ENCODE measurements at regions not wholly inside any gene's neighbourhood (a gene's known extent, or its start where the extent isn't known, plus 50 kb on each side); places are given as distances from the start of the nearest gene placed in this dataset.
"Not testable (repeated sequence)": the region's sequence is repeated elsewhere in the genome, so short reads cannot be mapped to it uniquely, and the experiment has no call there.

DNA sequence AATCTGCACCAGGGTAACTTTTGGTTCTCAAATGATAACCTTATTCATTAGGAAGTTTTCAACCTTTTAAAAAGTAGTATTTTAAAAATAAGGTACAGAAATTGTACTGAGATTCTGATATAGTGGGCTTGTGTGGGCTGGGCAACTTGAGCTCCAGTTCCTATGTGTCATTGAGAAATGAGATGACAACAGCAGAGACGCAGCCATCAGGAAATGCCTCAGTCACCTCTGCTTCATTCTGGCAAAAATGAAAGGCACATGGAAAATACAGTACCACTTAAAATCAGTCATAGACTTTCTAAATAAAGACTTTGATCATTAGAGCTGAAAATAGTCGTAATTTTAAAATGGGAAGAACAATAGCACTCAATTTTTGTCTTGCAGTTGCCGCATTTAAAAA is 480.2 kb downstream of the PLK2 start:
- Histone ChIP-seq H3K4me3 (ENCODE audit: low read depth in 1 of 2, low read length in 2 of 2) (no peak overlapping the region), H3K27me3 (ENCODE audit: low read depth, low read length) (no peaks in the 10 kb centered on the region), H3K27ac (ENCODE audit: low read length) (no peak overlapping the region), H3K4me1 (ENCODE audit: control insufficient read depth in 1 of 2, insufficient read depth in 2 of 2, low read length in 2 of 2) (no peaks in the 10 kb centered on the region), H3K36me3 (ENCODE audit: control insufficient read depth in 1 of 2, insufficient read depth in 2 of 2, low read length in 2 of 2) (no peaks in the 10 kb centered on the region), H3K9me3 (ENCODE audit: control insufficient read depth in 1 of 2, low read length in 2 of 2) (no peaks in the 10 kb centered on the region)

DNA sequence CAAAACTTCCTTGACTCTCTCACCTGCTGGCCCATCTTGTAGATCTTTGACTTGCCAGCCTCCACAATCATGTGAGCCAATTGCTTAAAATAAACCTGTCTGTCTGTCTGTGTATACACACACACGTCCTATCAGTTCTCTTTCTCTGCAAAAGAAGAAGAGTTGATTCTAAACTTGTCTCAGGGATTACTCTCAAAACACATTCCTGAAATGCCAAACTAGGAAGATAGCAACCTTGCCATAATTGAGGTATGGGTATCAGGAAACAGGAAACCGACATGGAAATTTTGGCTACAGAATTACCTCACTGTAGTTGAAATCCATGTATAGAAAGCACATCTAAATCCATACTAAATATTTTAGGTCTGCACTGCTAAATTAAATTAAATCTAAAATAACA is 483.4 kb downstream of the PLK2 start:
- no peaks in the 10 kb centered on the region for H3K4me1 ChIP-seq (ENCODE audit: control insufficient read depth in 1 of 2, insufficient read depth in 2 of 2, low read length in 2 of 2)
- no peaks in the 10 kb centered on the region for H3K36me3 ChIP-seq (ENCODE audit: control insufficient read depth in 1 of 2, insufficient read depth in 2 of 2, low read length in 2 of 2)
- no peaks in the 10 kb centered on the region for H3K27me3 ChIP-seq (ENCODE audit: low read depth, low read length)
- H3K4me3 ChIP-seq (ENCODE audit: low read depth in 1 of 2, low read length in 2 of 2): no peak overlapping the region
- no peak overlapping the region for H3K27ac ChIP-seq (ENCODE audit: low read length)
- H3K9me3 ChIP-seq (ENCODE audit: control insufficient read depth in 1 of 2, low read length in 2 of 2): no peaks in the 10 kb centered on the region

DNA sequence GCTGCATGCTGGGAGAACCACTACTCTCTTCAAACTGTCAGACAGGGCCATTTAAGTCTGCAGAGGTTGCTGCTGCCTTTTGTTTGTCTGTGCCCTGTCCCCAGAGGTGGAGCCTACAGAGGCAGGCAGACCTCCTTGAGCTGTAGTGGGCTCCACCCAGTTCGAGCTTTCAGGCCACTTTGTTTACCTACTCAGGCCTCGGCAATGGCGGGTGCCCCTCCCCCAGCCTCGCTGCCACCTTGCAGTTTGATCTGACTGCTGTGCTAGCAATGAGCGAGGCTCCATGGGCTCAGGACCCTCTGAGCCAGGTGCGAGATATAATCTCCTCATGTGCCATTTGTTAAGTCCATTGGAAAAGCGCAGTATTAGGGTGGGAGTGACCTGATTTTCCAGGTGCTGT is 487.8 kb downstream of the PLK2 start:
- H3K4me1 ChIP-seq (ENCODE audit: control insufficient read depth in 1 of 2, insufficient read depth in 2 of 2, low read length in 2 of 2); H3K27ac ChIP-seq (ENCODE audit: low read length); H3K36me3 ChIP-seq (ENCODE audit: control insufficient read depth in 1 of 2, insufficient read depth in 2 of 2, low read length in 2 of 2); H3K27me3 ChIP-seq (ENCODE audit: low read depth, low read length); H3K4me3 ChIP-seq (ENCODE audit: low read depth in 1 of 2, low read length in 2 of 2); H3K9me3 ChIP-seq (ENCODE audit: control insufficient read depth in 1 of 2, low read length in 2 of 2): not testable (repeated sequence)

DNA sequence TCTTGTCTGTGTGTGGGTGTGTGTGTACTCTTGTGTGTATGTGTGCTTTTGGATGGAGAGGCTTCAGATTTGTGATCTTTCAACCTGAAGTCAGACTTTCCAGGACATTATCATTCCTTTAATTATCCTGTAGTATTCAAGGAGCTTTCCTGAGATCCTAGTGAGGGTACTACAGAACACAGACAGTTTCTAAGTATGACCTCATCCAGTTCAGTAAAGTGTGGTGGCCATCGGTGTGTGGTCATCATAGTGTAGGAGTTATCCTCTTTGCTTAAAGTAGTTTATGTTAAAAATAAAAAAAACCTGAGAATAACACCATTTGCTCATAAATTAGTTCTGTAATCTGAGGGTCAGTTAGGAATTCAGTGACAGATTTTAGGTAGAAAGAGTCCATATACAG is 478.0 kb upstream of the ACTBL2 start:
- Histone ChIP-seq H3K9me3 (ENCODE audit: control insufficient read depth in 1 of 2, low read length in 2 of 2) (peaks cover 0 to 10% of the 10 kb centered on the region in 2 donors), H3K36me3 (ENCODE audit: control insufficient read depth in 1 of 2, insufficient read depth in 2 of 2, low read length in 2 of 2) (no peaks in the 10 kb centered on the region), H3K4me3 (ENCODE audit: low read depth in 1 of 2, low read length in 2 of 2) (no peak overlapping the region), H3K27me3 (ENCODE audit: low read depth, low read length) (no peaks in the 10 kb centered on the region), H3K4me1 (ENCODE audit: control insufficient read depth in 1 of 2, insufficient read depth in 2 of 2, low read length in 2 of 2) (no peaks in the 10 kb centered on the region), H3K27ac (ENCODE audit: low read length) (no peak overlapping the region)

DNA sequence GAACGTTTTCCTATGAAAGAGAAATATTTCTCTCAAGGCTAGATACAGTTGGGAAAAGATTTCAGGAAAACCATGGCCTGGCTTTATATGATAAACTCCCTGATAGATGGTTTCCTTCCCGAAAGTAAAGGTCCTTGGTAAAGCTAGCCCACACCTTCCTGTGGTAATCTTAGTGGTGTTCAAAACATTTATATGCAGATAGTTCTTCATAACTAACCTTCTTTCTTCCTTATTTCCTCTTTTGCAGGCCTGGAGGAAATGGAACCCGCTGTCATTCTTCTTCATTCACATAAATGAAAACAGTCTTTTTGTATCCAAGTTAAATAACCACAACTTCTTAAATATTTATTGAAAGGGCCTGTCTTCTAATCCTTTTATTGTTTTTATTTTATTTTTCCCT is 474.0 kb upstream of the ACTBL2 start:
- Histone ChIP-seq H3K4me1 (ENCODE audit: control insufficient read depth in 1 of 2, insufficient read depth in 2 of 2, low read length in 2 of 2) (no peaks in the 10 kb centered on the region), H3K27me3 (ENCODE audit: low read depth, low read length) (no peaks in the 10 kb centered on the region), H3K36me3 (ENCODE audit: control insufficient read depth in 1 of 2, insufficient read depth in 2 of 2, low read length in 2 of 2) (no peaks in the 10 kb centered on the region), H3K27ac (ENCODE audit: low read length) (no peak overlapping the region), H3K4me3 (ENCODE audit: low read depth in 1 of 2, low read length in 2 of 2) (no peak overlapping the region), H3K9me3 (ENCODE audit: control insufficient read depth in 1 of 2, low read length in 2 of 2) (no peaks in the 10 kb centered on the region)

DNA sequence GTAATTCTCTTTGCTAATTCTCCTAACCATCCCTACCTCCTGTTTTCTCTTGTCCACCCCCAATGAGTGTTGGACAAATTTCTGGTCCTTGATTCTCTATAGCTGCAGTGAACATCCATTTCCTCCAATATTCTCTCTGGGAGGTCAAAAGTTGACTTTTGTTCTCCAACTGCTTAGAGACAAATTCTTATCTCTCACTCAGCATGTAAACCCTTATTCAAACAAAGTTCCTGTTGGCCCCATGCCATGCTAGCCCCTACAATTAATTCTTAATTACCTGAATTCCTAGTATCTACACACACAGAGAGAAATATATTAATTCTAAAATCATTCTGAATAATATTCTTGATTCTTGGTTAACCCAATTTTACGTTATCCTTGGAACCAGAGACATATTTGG is 472.9 kb upstream of the ACTBL2 start:
- H3K9me3 ChIP-seq (ENCODE audit: control insufficient read depth in 1 of 2, low read length in 2 of 2): no peaks in the 10 kb centered on the region
- no peak overlapping the region for H3K27ac ChIP-seq (ENCODE audit: low read length)
- H3K4me3 ChIP-seq (ENCODE audit: low read depth in 1 of 2, low read length in 2 of 2): no peak overlapping the region
- H3K4me1 ChIP-seq (ENCODE audit: control insufficient read depth in 1 of 2, insufficient read depth in 2 of 2, low read length in 2 of 2): no peaks in the 10 kb centered on the region
- no peaks in the 10 kb centered on the region for H3K27me3 ChIP-seq (ENCODE audit: low read depth, low read length)
- no peaks in the 10 kb centered on the region for H3K36me3 ChIP-seq (ENCODE audit: control insufficient read depth in 1 of 2, insufficient read depth in 2 of 2, low read length in 2 of 2)

DNA sequence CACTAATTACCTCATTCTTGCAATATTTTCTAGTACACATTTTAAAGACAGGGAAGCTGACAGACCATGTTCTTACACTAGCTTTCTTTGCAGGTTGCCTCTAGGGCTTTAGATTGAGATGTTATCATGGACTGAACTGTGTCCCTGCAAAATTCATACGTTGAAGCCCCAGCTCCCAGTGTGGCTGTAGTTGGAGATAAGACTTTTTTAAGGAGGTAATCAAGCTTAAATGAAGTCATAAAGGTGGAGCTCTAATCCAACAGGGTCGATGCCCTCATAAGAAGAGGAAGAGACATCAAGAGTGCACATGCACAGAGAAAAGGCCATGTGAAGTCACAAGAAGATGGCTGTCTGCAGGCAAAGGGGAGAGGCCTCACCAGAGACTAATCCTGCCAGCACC is 471.2 kb upstream of the ACTBL2 start:
- Histone ChIP-seq H3K4me3 (ENCODE audit: low read depth in 1 of 2, low read length in 2 of 2) (no peak overlapping the region), H3K27ac (ENCODE audit: low read length) (no peak overlapping the region), H3K36me3 (ENCODE audit: control insufficient read depth in 1 of 2, insufficient read depth in 2 of 2, low read length in 2 of 2) (no peaks in the 10 kb centered on the region), H3K4me1 (ENCODE audit: control insufficient read depth in 1 of 2, insufficient read depth in 2 of 2, low read length in 2 of 2) (no peaks in the 10 kb centered on the region), H3K9me3 (ENCODE audit: control insufficient read depth in 1 of 2, low read length in 2 of 2) (no peaks in the 10 kb centered on the region), H3K27me3 (ENCODE audit: low read depth, low read length) (no peaks in the 10 kb centered on the region)

DNA sequence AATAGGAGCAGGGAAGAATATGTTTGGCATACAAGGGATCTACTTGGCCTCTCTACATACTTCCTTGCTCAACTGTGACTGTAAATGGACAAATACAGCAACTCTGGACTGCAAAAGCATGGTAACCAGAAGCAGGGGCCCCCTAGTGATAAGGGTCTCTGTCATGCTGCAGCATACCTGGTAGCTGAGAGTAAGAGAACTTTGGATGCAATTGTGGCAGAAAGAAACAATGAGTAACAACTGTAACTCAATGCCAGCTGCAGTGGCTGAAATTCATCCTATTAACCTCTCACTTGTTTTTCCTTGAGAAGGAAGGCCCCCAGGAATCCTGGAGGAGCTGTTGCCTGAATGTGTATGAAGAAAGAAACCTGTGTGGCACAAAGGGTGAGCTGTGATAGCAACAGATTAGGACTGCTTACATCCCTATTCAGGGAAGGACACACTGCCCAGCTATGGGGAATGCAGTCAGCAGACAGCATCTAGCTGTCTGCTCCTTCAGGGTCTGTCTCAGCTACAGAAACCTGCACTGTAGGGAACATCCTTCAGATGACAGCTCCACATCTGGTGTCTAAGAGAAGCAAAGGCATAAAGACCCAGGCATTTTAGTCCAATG is 468.1 kb upstream of the ACTBL2 start:
- Histone ChIP-seq H3K27me3 (ENCODE audit: low read depth, low read length) (no peaks in the 10 kb centered on the region), H3K4me3 (ENCODE audit: low read depth in 1 of 2, low read length in 2 of 2) (no peak overlapping the region), H3K4me1 (ENCODE audit: control insufficient read depth in 1 of 2, insufficient read depth in 2 of 2, low read length in 2 of 2) (no peaks in the 10 kb centered on the region), H3K9me3 (ENCODE audit: control insufficient read depth in 1 of 2, low read length in 2 of 2) (peaks cover 0 to 3% of the 10 kb centered on the region in 2 donors), H3K36me3 (ENCODE audit: control insufficient read depth in 1 of 2, insufficient read depth in 2 of 2, low read length in 2 of 2) (no peaks in the 10 kb centered on the region), H3K27ac (ENCODE audit: low read length) (no peak overlapping the region)

DNA sequence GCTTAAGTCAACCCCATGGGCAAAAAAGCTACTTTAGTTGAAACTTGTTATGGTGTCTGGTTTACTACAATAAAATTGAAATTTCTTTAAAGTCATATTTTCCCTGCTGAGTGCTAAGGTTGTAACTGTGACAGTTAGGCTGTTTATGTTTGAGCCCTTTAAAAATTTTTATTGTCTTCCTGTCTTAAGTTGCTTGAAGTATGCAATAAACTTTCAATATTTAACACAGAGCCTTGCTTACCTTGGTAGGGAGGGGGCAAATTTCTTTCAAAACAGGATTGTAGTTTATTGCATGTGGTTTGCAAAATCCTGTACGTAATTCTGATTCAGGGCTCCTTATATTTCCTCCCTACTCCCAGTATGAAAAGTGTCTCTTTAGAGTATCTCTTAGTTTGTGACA is 465.5 kb upstream of the ACTBL2 start:
- Histone ChIP-seq H3K36me3 (ENCODE audit: control insufficient read depth in 1 of 2, insufficient read depth in 2 of 2, low read length in 2 of 2) (no peaks in the 10 kb centered on the region), H3K27ac (ENCODE audit: low read length) (no peak overlapping the region), H3K4me1 (ENCODE audit: control insufficient read depth in 1 of 2, insufficient read depth in 2 of 2, low read length in 2 of 2) (no peaks in the 10 kb centered on the region), H3K9me3 (ENCODE audit: control insufficient read depth in 1 of 2, low read length in 2 of 2) (peaks cover 0 to 3% of the 10 kb centered on the region in 2 donors), H3K27me3 (ENCODE audit: low read depth, low read length) (no peaks in the 10 kb centered on the region), H3K4me3 (ENCODE audit: low read depth in 1 of 2, low read length in 2 of 2) (no peak overlapping the region)

DNA sequence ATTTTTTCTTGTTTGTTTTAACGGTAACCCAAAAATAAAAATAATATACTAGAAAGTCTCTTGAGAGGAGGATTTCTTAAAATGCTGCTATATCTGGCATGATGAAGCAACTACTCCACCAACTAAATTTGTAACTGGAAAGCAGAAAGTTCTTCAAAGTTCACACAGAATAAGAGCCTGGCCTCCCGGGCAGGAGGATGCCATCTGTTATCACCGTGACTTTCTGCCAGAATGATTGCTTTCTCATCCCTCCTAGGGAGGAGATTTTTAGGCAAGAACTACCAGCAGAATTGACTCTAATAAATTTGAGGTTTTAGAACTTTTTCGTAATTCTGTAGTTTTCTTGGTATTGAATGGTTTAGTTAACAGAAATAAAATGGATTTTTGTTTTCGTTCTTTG is 464.6 kb upstream of the ACTBL2 start:
- Histone ChIP-seq H3K4me3 (ENCODE audit: low read depth in 1 of 2, low read length in 2 of 2) (no peak overlapping the region), H3K27ac (ENCODE audit: low read length) (no peak overlapping the region), H3K27me3 (ENCODE audit: low read depth, low read length) (no peaks in the 10 kb centered on the region), H3K9me3 (ENCODE audit: control insufficient read depth in 1 of 2, low read length in 2 of 2) (peaks cover 0 to 3% of the 10 kb centered on the region in 2 donors), H3K36me3 (ENCODE audit: control insufficient read depth in 1 of 2, insufficient read depth in 2 of 2, low read length in 2 of 2) (no peaks in the 10 kb centered on the region), H3K4me1 (ENCODE audit: control insufficient read depth in 1 of 2, insufficient read depth in 2 of 2, low read length in 2 of 2) (no peaks in the 10 kb centered on the region)

DNA sequence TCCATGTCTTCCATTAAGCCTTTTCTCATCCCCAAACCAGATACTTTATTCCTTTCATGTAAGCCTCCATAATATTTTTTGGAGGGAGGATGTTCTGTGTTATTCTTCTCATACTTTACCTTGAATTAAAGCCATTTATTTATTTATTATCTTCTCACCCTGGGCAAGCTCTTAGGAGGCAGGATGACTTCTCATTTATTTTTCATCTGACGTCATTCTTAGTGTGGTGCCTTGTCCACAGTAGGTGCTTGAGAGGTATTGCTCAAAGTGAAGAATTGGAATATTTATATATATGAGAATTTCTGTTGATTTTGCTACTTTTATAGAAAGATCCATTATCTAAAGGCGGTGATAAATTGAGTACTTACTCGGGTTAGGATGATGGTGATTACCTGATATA is 458.3 kb upstream of the ACTBL2 start:
- no peaks in the 10 kb centered on the region for H3K27me3 ChIP-seq (ENCODE audit: low read depth, low read length)
- H3K27ac ChIP-seq (ENCODE audit: low read length): no peak overlapping the region
- no peaks in the 10 kb centered on the region for H3K9me3 ChIP-seq (ENCODE audit: control insufficient read depth in 1 of 2, low read length in 2 of 2)
- no peaks in the 10 kb centered on the region for H3K36me3 ChIP-seq (ENCODE audit: control insufficient read depth in 1 of 2, insufficient read depth in 2 of 2, low read length in 2 of 2)
- no peaks in the 10 kb centered on the region for H3K4me1 ChIP-seq (ENCODE audit: control insufficient read depth in 1 of 2, insufficient read depth in 2 of 2, low read length in 2 of 2)
- H3K4me3 ChIP-seq (ENCODE audit: low read depth in 1 of 2, low read length in 2 of 2): no peak overlapping the region

DNA sequence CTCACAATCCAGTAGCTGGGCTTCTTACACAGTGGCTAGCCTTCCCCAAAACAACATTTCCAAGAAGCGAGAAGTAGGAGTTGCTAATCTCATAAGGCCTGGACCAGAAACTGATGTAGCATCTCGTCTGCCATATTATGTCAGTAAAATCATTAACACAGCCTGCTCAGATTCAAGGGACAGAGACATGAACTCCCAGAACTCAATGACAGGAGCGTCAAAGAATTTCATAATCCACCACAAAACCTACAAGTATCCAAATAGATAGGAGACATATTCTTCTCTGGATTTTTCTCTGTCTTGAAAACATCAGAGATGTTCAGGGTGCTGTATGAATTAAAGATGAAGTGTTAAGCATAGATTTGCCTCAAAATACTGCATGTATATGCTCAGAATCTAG is 457.6 kb upstream of the ACTBL2 start:
- Histone ChIP-seq H3K4me1 (ENCODE audit: control insufficient read depth in 1 of 2, insufficient read depth in 2 of 2, low read length in 2 of 2) (no peaks in the 10 kb centered on the region), H3K4me3 (ENCODE audit: low read depth in 1 of 2, low read length in 2 of 2) (no peak overlapping the region), H3K9me3 (ENCODE audit: control insufficient read depth in 1 of 2, low read length in 2 of 2) (no peaks in the 10 kb centered on the region), H3K27me3 (ENCODE audit: low read depth, low read length) (no peaks in the 10 kb centered on the region), H3K27ac (ENCODE audit: low read length) (no peak overlapping the region), H3K36me3 (ENCODE audit: control insufficient read depth in 1 of 2, insufficient read depth in 2 of 2, low read length in 2 of 2) (no peaks in the 10 kb centered on the region)
